ENCODE measurements at regions not wholly inside any gene's neighbourhood (a gene's known extent, or its start where the extent isn't known, plus 50 kb on each side); places are given as distances from the start of the nearest gene placed in this dataset.

GRCh38 chr13:65416784-65417183 lies 1813.4 kb downstream of the PCDH9 start:
- ATAC-seq = no peak
- TF ChIP-seq ZNF565 (CRISPR knock-in tag; conservative IDR thresholded peaks at IDR 0.05; ENCODE audit: low read depth) = no peak
- TF ChIP-seq ISL1 (CRISPR knock-in tag; IDR thresholded peaks at IDR 0.05) = peak; percentile 93
- no peak for TF ChIP-seq TOX (CRISPR knock-in tag; IDR thresholded peaks at IDR 0.05; ENCODE audit: borderline replicate concordance)
- TF ChIP-seq, protein P1, sequence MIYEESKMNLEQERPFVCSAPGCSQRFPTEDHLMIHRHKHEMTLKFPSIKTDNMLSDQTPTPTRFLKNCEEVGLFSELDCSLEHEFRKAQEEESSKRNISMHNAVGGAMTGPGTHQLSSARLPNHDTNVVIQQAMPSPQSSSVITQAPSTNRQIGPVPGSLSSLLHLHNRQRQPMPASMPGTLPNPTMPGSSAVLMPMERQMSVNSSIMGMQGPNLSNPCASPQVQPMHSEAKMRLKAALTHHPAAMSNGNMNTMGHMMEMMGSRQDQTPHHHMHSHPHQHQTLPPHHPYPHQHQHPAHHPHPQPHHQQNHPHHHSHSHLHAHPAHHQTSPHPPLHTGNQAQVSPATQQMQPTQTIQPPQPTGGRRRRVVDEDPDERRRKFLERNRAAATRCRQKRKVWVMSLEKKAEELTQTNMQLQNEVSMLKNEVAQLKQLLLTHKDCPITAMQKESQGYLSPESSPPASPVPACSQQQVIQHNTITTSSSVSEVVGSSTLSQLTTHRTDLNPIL (CRISPR knock-in tag; IDR thresholded peaks at IDR 0.05; ENCODE audit: low read depth) = no peak
- TF ChIP-seq OSR1 (CRISPR knock-in tag; IDR thresholded peaks at IDR 0.05) = no peak
- TF ChIP-seq ZC3H10 (CRISPR knock-in tag; IDR thresholded peaks at IDR 0.05) = no peak
- no peak for TF ChIP-seq ZFP30 (CRISPR knock-in tag; IDR thresholded peaks at IDR 0.05)
- TF ChIP-seq PATZ1 (CRISPR knock-in tag; IDR thresholded peaks at IDR 0.05; ENCODE audit: borderline replicate concordance) = peak; percentile 64; the same call in 1 of the 2 replicates
- no peak for TF ChIP-seq ARNTL (CRISPR knock-in tag; IDR thresholded peaks at IDR 0.05; ENCODE audit: borderline replicate concordance, low read depth)
- TF ChIP-seq, protein P2, sequence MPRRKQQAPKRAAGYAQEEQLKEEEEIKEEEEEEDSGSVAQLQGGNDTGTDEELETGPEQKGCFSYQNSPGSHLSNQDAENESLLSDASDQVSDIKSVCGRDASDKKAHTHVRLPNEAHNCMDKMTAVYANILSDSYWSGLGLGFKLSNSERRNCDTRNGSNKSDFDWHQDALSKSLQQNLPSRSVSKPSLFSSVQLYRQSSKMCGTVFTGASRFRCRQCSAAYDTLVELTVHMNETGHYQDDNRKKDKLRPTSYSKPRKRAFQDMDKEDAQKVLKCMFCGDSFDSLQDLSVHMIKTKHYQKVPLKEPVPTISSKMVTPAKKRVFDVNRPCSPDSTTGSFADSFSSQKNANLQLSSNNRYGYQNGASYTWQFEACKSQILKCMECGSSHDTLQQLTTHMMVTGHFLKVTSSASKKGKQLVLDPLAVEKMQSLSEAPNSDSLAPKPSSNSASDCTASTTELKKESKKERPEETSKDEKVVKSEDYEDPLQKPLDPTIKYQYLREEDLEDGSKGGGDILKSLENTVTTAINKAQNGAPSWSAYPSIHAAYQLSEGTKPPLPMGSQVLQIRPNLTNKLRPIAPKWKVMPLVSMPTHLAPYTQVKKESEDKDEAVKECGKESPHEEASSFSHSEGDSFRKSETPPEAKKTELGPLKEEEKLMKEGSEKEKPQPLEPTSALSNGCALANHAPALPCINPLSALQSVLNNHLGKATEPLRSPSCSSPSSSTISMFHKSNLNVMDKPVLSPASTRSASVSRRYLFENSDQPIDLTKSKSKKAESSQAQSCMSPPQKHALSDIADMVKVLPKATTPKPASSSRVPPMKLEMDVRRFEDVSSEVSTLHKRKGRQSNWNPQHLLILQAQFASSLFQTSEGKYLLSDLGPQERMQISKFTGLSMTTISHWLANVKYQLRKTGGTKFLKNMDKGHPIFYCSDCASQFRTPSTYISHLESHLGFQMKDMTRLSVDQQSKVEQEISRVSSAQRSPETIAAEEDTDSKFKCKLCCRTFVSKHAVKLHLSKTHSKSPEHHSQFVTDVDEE (CRISPR knock-in tag; IDR thresholded peaks at IDR 0.05) = no peak
- TF ChIP-seq ZFP3 (CRISPR knock-in tag; IDR thresholded peaks at IDR 0.05) = no peak
- TF ChIP-seq ZNF8 (CRISPR knock-in tag; IDR thresholded peaks at IDR 0.05) = no peak
- TF ChIP-seq CSRNP3 (CRISPR knock-in tag; IDR thresholded peaks at IDR 0.05) = no peak
- TF ChIP-seq SNAI2 (CRISPR knock-in tag; IDR thresholded peaks at IDR 0.05) = peak; percentile 56; the same call in 1 of the 2 replicates

DNA sequence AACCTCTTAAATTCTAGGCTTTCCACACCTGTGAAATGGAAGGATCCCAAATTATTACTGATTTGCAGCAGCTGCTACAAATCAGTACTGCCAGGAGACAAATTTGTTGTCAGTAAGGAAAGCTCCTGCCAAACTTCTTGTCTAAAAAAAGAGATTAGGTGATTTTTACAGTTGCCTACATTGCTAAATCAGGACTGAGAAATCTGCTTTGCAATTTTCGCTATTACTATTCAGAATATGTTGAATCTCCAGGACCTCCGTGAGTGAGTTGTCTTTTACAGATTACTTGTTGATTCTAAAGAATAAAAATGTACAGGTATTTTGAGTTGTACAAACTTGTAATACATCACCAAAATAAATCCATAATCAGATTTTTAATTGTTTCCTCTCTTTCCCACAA lies 1815.9 kb downstream of the PCDH9 start:
- TF ChIP-seq ISL1 (CRISPR knock-in tag; IDR thresholded peaks at IDR 0.05) = 0 out of 2 replicates have a peak, but pooled peaks have one; percentile 12
- TF ChIP-seq BACH2 (CRISPR knock-in tag; IDR thresholded peaks at IDR 0.05; ENCODE audit: borderline replicate concordance) = no peak
- no peak for ATAC-seq

- no peak for TF ChIP-seq ZNF70 (CRISPR knock-in tag; IDR thresholded peaks at IDR 0.05)
- no peak for TF ChIP-seq ZFP3 (CRISPR knock-in tag; IDR thresholded peaks at IDR 0.05)
- no peak for TF ChIP-seq ZC3H10 (CRISPR knock-in tag; IDR thresholded peaks at IDR 0.05)
- no peak for ATAC-seq
Observed at GRCh38 chr13:65411521-65411920, 1818.6 kb downstream of the PCDH9 start.

DNA sequence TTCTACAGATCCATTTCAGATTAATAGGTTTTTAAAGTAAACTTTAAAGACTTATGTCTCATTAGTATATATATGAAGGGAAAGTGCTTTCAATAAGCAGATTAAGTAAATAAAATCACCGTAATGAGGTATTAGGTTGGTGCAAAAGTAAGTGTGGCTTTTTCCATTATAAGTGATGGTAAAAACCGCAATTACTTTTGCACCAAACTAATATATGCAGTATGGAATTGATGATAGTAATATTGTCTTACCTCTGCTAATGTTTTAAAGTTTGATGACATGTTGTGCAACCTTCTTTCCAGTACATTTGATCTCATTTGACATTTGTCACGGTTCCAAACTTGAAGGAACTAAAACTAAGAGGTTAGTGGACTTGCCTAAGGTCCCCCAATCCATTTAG lies 1819.3 kb downstream of the PCDH9 start:
- ATAC-seq = no peak
- TF ChIP-seq RARB (CRISPR knock-in tag; IDR thresholded peaks at IDR 0.05) = no peak
- TF ChIP-seq OSR1 (CRISPR knock-in tag; IDR thresholded peaks at IDR 0.05) = no peak
- TF ChIP-seq PPARA (CRISPR knock-in tag; IDR thresholded peaks at IDR 0.05; ENCODE audit: borderline replicate concordance) = no peak
- TF ChIP-seq ESRRG (CRISPR knock-in tag; IDR thresholded peaks at IDR 0.05) = no peak
- TF ChIP-seq CSDC2 (CRISPR knock-in tag; IDR thresholded peaks at IDR 0.05) = no peak
- no peak for TF ChIP-seq CSRNP3 (CRISPR knock-in tag; IDR thresholded peaks at IDR 0.05)
- TF ChIP-seq TCF4 (CRISPR knock-in tag; IDR thresholded peaks at IDR 0.05; ENCODE audit: borderline replicate concordance) = no peak
- no peak for TF ChIP-seq TOX (CRISPR knock-in tag; IDR thresholded peaks at IDR 0.05; ENCODE audit: borderline replicate concordance)
- TF ChIP-seq PATZ1 (CRISPR knock-in tag; IDR thresholded peaks at IDR 0.05; ENCODE audit: borderline replicate concordance) = no peak
- no peak for TF ChIP-seq SNAI2 (CRISPR knock-in tag; IDR thresholded peaks at IDR 0.05)
- TF ChIP-seq ZC3H10 (CRISPR knock-in tag; IDR thresholded peaks at IDR 0.05) = no peak
- TF ChIP-seq, protein P1 (CRISPR knock-in tag; IDR thresholded peaks at IDR 0.05; ENCODE audit: low read depth) = no peak
- no peak for TF ChIP-seq BACH2 (CRISPR knock-in tag; IDR thresholded peaks at IDR 0.05; ENCODE audit: borderline replicate concordance)
- TF ChIP-seq ZNF565 (CRISPR knock-in tag; conservative IDR thresholded peaks at IDR 0.05; ENCODE audit: low read depth) = no peak
- TF ChIP-seq ZFP30 (CRISPR knock-in tag; IDR thresholded peaks at IDR 0.05) = no peak
- TF ChIP-seq GLIS3 (CRISPR knock-in tag; IDR thresholded peaks at IDR 0.05) = no peak
- TF ChIP-seq ZFP3 (CRISPR knock-in tag; IDR thresholded peaks at IDR 0.05) = no peak
